SK-N-MC (cell line): ENCODE measurements at regions not wholly inside any gene's neighbourhood (a gene's known extent, or its start where the extent isn't known, plus 50 kb on each side); places are given as distances from the start of the nearest gene placed in this dataset.

ENCODE experiments used
- EZH2 ChIP-seq: fragments of 200-600 bp; sonication (generic); IDR thresholded peaks from one replicate; pipeline ENCODE4 v1.6.1; 2017; ENCODE audit warnings: antibody characterized with exemption
- FOXP2 ChIP-seq: optimal IDR thresholded peaks from 2 replicates; pipeline ENCODE3; 2011; ENCODE audit warnings: mild to moderate bottlenecking, moderate library complexity; ENCODE audit not compliant: insufficient read depth; ENCODE audit errors: extremely low read length, control extremely low read depth
- POLR2AphosphoS5 ChIP-seq: IDR thresholded peaks from 2 replicates; pipeline ENCODE4 v1.6.1; 2012; ENCODE audit warnings: mild to moderate bottlenecking, low read depth, low read length, borderline replicate concordance

DNA sequence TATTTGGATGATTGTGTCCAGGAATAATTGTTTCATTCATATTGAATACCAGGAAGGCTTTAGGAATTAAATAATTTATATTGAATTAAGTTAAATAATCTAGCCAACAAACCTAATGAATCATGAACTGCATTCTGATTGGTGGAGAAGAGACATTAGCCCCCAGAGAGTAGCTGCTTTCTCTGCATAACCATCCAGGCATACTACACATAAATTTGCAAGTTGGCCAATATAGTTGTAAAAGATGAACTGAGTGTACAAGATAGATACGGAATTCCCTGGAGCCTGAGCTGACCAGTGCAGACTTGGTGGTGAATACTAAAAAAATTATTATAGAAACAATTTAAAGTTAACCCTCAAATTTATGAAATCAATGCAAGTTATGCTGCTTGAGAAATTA, 311.8 kb upstream of the KIF2A start:
- TF ChIP-seq EZH2 (no peak), FOXP2 (no peak), POLR2AphosphoS5 (no peak)
